Endothelial cell of umbilical vein (primary cell): ENCODE measurements at regions not wholly inside any gene's neighbourhood (a gene's known extent, or its start where the extent isn't known, plus 50 kb on each side); places are given as distances from the start of the nearest gene placed in this dataset.

Experiments used
- BruUV-seq: library from RNA; stranded (reverse); fragments of 400-500 nt; replicated peaks from 2 replicates; lab custom pipeline; 2021; lab: Mats Ljungman, UMichigan
- CTCF ChIA-PET: fragments of 300-600, 350-600 bp; sonication (Branson Sonifier 250); formaldehyde crosslinking; loops from one replicate; lab custom pipeline; 2021; ENCODE audit warnings: antibody characterized with exemption, inconsistent platforms; lab: Charles Lee
- POLR2A ChIA-PET: fragments of 300-600, 350-600 bp; sonication (Branson Sonifier 250); formaldehyde crosslinking; loops from one replicate; lab custom pipeline; 2021; ENCODE audit warnings: antibody characterized with exemption, inconsistent platforms; lab: Charles Lee
- DNase-seq: peaks from one replicate; pipeline ENCODE4 v3.0.0-alpha.2; 2011; ENCODE audit warnings: low read depth, low spot score
- FAIRE-seq: peaks from 2 replicates; lab custom pipeline; 2011; peaks lifted over from hg19 to GRCh38; lab: Jason Lieb, UNC
- H2AFZ ChIP-seq: 2 replicates; pipeline ENCODE4 v1.6.0; 2012; ENCODE audit warnings: low read depth, low read length, control low read depth, inconsistent platforms
- H3K27ac ChIP-seq: 2 replicates; pipeline ENCODE4 v1.5.1; 2011; ENCODE audit warnings: low read depth, mild to moderate bottlenecking, control low read depth, low read length, moderate library complexity; ENCODE audit not compliant: insufficient read depth
- H3K27me3 ChIP-seq, 2 experiments: 2 replicates each; pipeline versions ENCODE4 v1.6.0 to v1.6.1; 2011; ENCODE audit warnings: low read length in 2 of 2, mixed read lengths in 1 of 2; ENCODE audit not compliant: control insufficient read depth in 2 of 2, insufficient read depth in 2 of 2
- H3K36me3 ChIP-seq, 2 experiments: 2 replicates in 1 of 2; 3 replicates in 1 of 2; pipeline ENCODE4 v1.5.1; 2011; ENCODE audit warnings: low read length in 2 of 2, mild to moderate bottlenecking in 1 of 2, moderate library complexity in 1 of 2; ENCODE audit not compliant: control insufficient read depth in 2 of 2, insufficient read depth in 2 of 2; ENCODE audit errors: extremely low read depth in 1 of 2
- H3K4me1 ChIP-seq: 3 replicates; pipeline ENCODE4 v1.5.1; 2011; ENCODE audit warnings: mild to moderate bottlenecking, low read length; ENCODE audit not compliant: control insufficient read depth, insufficient read depth; ENCODE audit errors: extremely low read depth
- H3K4me2 ChIP-seq: 2 replicates; pipeline ENCODE4 v1.6.1; 2011; ENCODE audit warnings: low read length, control low read depth, mixed read lengths; ENCODE audit not compliant: insufficient read depth
- H3K4me3 ChIP-seq, 3 experiments: fragments of 200-600 bp in 1 of 3; sonication (generic), shearing (Covaris generic) in 1 of 3; replicated peaks in 1 of 3; 2 replicates each; pipeline ENCODE4 v1.5.1; 2011 to 2016; ENCODE audit warnings: control low read depth in 3 of 3, low read length in 3 of 3, mild to moderate bottlenecking in 2 of 3, inconsistent platforms in 1 of 3, low read depth in 1 of 3, moderate library complexity in 1 of 3; ENCODE audit not compliant: insufficient read depth in 1 of 3
- H3K79me2 ChIP-seq: 2 replicates; pipeline ENCODE4 v1.6.0; 2012; ENCODE audit warnings: low read length, inconsistent platforms; ENCODE audit not compliant: control insufficient read depth, insufficient read depth
- H3K9ac ChIP-seq: replicated peaks from 2 replicates; pipeline ENCODE3; 2011; ENCODE audit warnings: low read length, control low read depth; ENCODE audit not compliant: insufficient read depth; ENCODE audit errors: extremely low read depth
- H3K9me1 ChIP-seq: replicated peaks from 3 replicates; pipeline ENCODE4 v1.6.0; 2011; ENCODE audit warnings: mild to moderate bottlenecking, low read length; ENCODE audit not compliant: control insufficient read depth, insufficient read depth; ENCODE audit errors: extremely low read depth
- H3K9me3 ChIP-seq: replicated peaks from 2 replicates; pipeline ENCODE4 v1.5.1; 2012; ENCODE audit warnings: low read length, inconsistent platforms; ENCODE audit not compliant: control insufficient read depth, insufficient read depth
- H4K20me1 ChIP-seq: replicated peaks from 2 replicates; pipeline ENCODE3; 2011; ENCODE audit warnings: mild to moderate bottlenecking, low read length; ENCODE audit not compliant: control insufficient read depth, insufficient read depth; ENCODE audit errors: extremely low read depth
- CTCF ChIP-seq, 2 donors: IDR thresholded peaks; 1 replicate in 1 of 2; 2 replicates in 1 of 2; pipeline ENCODE4 v1.5.1; 2011; ENCODE audit warnings: low read length in 2 of 2, mild to moderate bottlenecking in 2 of 2, moderate library complexity in 2 of 2, control low read depth in 1 of 2, inconsistent platforms in 1 of 2, low read depth in 1 of 2; ENCODE audit not compliant: insufficient read depth in 1 of 2; ENCODE audit errors: extremely low read depth in 1 of 2
- EZH2 ChIP-seq: IDR thresholded peaks from 2 replicates; pipeline ENCODE4 v1.6.1; 2012; ENCODE audit warnings: borderline replicate concordance, low read depth, mild to moderate bottlenecking, moderate library complexity, low read length, inconsistent platforms; ENCODE audit not compliant: severe bottlenecking
- FOS ChIP-seq: IDR thresholded peaks from 2 replicates; pipeline ENCODE4 v1.6.1; 2011; ENCODE audit warnings: mild to moderate bottlenecking, low read length, moderate library complexity, borderline replicate concordance; ENCODE audit not compliant: insufficient read depth
- GATA2 ChIP-seq: IDR thresholded peaks from 2 replicates; pipeline ENCODE4 v1.7.0; 2011; ENCODE audit warnings: low read depth, mild to moderate bottlenecking, moderate library complexity, mixed read lengths, low read length; ENCODE audit not compliant: insufficient read length, insufficient read depth
- JUN ChIP-seq: IDR thresholded peaks from 2 replicates; pipeline ENCODE4 v1.6.1; 2011; ENCODE audit warnings: borderline replicate concordance, low read depth; ENCODE audit not compliant: insufficient read length, insufficient read depth
- MYC ChIP-seq: IDR thresholded peaks from one replicate; pipeline ENCODE4 v1.6.1; 2011; ENCODE audit warnings: mild to moderate bottlenecking, low read depth, low read length
- POLR2A ChIP-seq: IDR thresholded peaks from 2 replicates; pipeline ENCODE4 v1.6.1; 2012; ENCODE audit warnings: low read depth, mild to moderate bottlenecking, control low read depth, low read length
- POLR2AphosphoS5 ChIP-seq: IDR thresholded peaks from 2 replicates; pipeline ENCODE4 v1.6.1; 2012; ENCODE audit warnings: low read depth, mild to moderate bottlenecking, control low read depth, low read length, moderate library complexity; ENCODE audit not compliant: insufficient read depth
- dilution Hi-C: fragments of 300-500 bp; cut with MboI; formaldehyde crosslinking; loops from one replicate; pipeline ENCODE4 v1.15.0; 2019; ENCODE audit warnings: low sequenced_read_pairs; ENCODE audit not compliant: extremely low pct_ligation_motif_present
- intact Hi-C: fragments of 100-400 bp; cut with micrococcal nuclease; formaldehyde crosslinking; loops from one replicate; pipeline ENCODE4 v1.10.0; 2022
- TF ChIP-seq, protein P1 (sequence below): IDR thresholded peaks from 2 replicates; pipeline ENCODE4 v1.6.1; 2011; ENCODE audit not compliant: insufficient read depth, insufficient read length

DNA sequence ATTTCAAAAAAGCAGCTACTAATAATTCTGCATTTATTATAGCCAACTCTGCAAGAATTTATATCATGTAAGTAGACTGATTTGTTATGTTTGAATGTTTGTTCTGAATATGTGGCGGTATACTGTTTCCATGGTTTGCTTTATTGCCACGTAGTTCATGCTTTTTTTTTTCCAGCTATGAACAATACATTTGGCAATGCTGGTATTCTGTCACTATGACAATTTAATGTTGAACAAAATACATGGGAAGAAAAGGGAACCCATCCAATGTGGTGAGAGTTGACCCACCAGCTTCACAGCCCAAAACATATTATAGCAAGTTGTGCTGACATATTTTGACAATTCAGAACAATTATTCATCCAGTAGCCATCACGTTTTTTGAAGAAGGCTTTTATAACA lies 145.6 kb downstream of the CCDC71L start:
- Histone ChIP-seq H3K4me2 (no peak overlapping the region), H3K4me3 (no peak overlapping the region), H3K9ac (no peak overlapping the region), H3K27me3 (no peaks in the 10 kb centered on the region), H3K79me2 (no peaks in the 10 kb centered on the region), H3K4me1 (no peaks in the 10 kb centered on the region), H3K36me3 (no peaks in the 10 kb centered on the region), H3K9me1 (no peaks in the 10 kb centered on the region), H3K27ac (no peak overlapping the region), H3K9me3 (no peaks in the 10 kb centered on the region), H2AFZ (no peak overlapping the region), H4K20me1 (no peaks in the 10 kb centered on the region)
- ChIA-PET POLR2A (no interaction called here), CTCF (interaction anchor here (1.1 to 1.2 kb wide), 3 partner anchors 11 to 27 kb away, joined by 3 read pairs; no protein-coding TSS in a partner anchor)
- dilution Hi-C loops: no loop called here
- BruUV-seq: no TSS peak
- intact Hi-C loops: no loop called here
- DNase-seq: no peak
- TF ChIP-seq GATA2: no peak
- TF ChIP-seq EZH2: no peak
- TF ChIP-seq POLR2AphosphoS5: no peak
- TF ChIP-seq MYC: no peak
- TF ChIP-seq FOS: no peak
- TF ChIP-seq, protein P1, sequence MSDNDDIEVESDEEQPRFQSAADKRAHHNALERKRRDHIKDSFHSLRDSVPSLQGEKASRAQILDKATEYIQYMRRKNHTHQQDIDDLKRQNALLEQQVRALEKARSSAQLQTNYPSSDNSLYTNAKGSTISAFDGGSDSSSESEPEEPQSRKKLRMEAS: no peak
- no peak for TF ChIP-seq CTCF (IDR thresholded peaks at IDR 0.05; ENCODE audit: extremely low read depth in 1 of 2, insufficient read depth in 1 of 2, low read depth in 1 of 2, low read length in 2 of 2)
- no peak for TF ChIP-seq JUN
- TF ChIP-seq POLR2A: no peak
- FAIRE-seq: no peak
